Esophagus squamous epithelium (tissue), 5 donors: ENCODE measurements at regions not wholly inside any gene's neighbourhood (a gene's known extent, or its start where the extent isn't known, plus 50 kb on each side); places are given as distances from the start of the nearest gene placed in this dataset.

ENCODE experiments used
- DNase-seq: peaks from one replicate; lab custom pipeline; 2025; lab: John Stamatoyannopoulos, UW
- H3K27ac ChIP-seq, 4 donors: fragments of 200-600 bp; sonication (generic); one replicate each; pipeline ENCODE4 v1.5.1; 2016 to 2019; ENCODE audit warnings: mild to moderate bottlenecking in 1 of 4
- H3K27me3 ChIP-seq, 4 donors: fragments of 200-600 bp; sonication (generic); 1 replicate in 3 of 4; 2 replicates in 1 of 4; pipeline versions ENCODE4 v1.5.1 to v1.6.0; 2017 to 2021; ENCODE audit warnings: antibody characterized with exemption in 1 of 4
- H3K36me3 ChIP-seq, 3 donors: fragments of 200-600 bp; sonication (generic); one replicate each; pipeline ENCODE4 v1.5.1; 2016 to 2019
- H3K4me1 ChIP-seq, 3 donors: fragments of 200-600 bp; sonication (generic); one replicate each; pipeline ENCODE4 v1.5.1; 2017 to 2019
- H3K4me3 ChIP-seq, 4 donors: fragments of 200-600 bp; sonication (generic); 1 replicate in 3 of 4; 2 replicates in 1 of 4; pipeline ENCODE4 v1.5.1; 2016 to 2019; ENCODE audit warnings: mild to moderate bottlenecking in 2 of 4, moderate library complexity in 1 of 4
- H3K9me3 ChIP-seq, 3 donors: fragments of 200-600 bp; sonication (generic); one replicate each; pipeline ENCODE4 v1.5.1; 2016 to 2019
- CTCF ChIP-seq, 6 experiments: fragments of 450-650 bp in 4 of 6; fragments of 200-600 bp in 2 of 6; sonication (generic) in 2 of 6; IDR thresholded peaks; one replicate each; pipeline ENCODE4 v1.5.1; 2016 to 2019; ENCODE audit warnings: antibody characterized with exemption in 6 of 6, mild to moderate bottlenecking in 4 of 6, moderate library complexity in 4 of 6
- POLR2A ChIP-seq, 4 donors: fragments of 450-650 bp; IDR thresholded peaks; one replicate each; pipeline ENCODE4 v1.6.1; 2017; ENCODE audit warnings: antibody characterized with exemption in 4 of 4, mild to moderate bottlenecking in 4 of 4, moderate library complexity in 3 of 4
- WGBS, 2 donors: methylation state at CpG; one replicate each; pipeline ENCODE4 v1.1.5; 2018; 5-methylcytosine and 5-hydroxymethylcytosine counted together
- intact Hi-C: fragments of 100-400 bp; cut with DNase I; formaldehyde crosslinking; loops from one replicate; pipeline ENCODE4 v1.15.0; 2022
- donor health status: DM: yes; HTN: yes; CAD: no.

GRCh38 chr4:188958346-188958745, 819.1 kb downstream of the TRIML1 start:
- Histone ChIP-seq H3K4me3 (no peak overlapping the region), H3K9me3 (no peaks in the 10 kb centered on the region), H3K27me3 (no peaks in the 10 kb centered on the region), H3K36me3 (no peaks in the 10 kb centered on the region), H3K27ac (no peak overlapping the region), H3K4me1 (no peaks in the 10 kb centered on the region)
- intact Hi-C loops = no loop called here
- TF ChIP-seq POLR2A (IDR thresholded peaks at IDR 0.05) (no peak), CTCF (IDR thresholded peaks at IDR 0.05) (no peak)
- DNase-seq = no peak

DNA sequence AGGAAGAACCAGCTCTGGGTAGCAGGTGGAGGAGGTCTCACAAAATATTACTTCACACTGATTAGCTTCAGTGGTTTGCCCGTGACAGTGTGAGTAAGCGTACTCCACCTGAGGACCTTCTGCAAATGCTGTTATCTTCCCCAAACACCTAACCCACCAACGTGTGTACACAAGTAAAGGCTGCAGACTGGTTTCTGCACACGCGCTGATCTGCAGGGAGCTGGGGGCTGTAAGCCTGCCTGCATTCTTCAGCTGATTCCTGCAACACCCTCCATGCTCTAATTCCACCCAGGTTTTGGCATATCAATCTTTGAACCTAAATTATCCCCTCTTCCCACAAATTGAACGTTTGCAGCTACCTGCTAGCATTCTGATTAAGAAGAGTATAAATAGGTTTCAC, 820.2 kb downstream of the TRIML1 start:
- Histone ChIP-seq H3K27me3 (no peaks in the 10 kb centered on the region), H3K27ac (no peak overlapping the region), H3K4me1 (no peaks in the 10 kb centered on the region), H3K36me3 (no peaks in the 10 kb centered on the region), H3K4me3 (no peak overlapping the region), H3K9me3 (no peaks in the 10 kb centered on the region)
- WGBS, 2 donors = 64 to 75% methylated on average over 6 of the region's 6 CpGs
- no peak for DNase-seq
- TF ChIP-seq POLR2A (IDR thresholded peaks at IDR 0.05) (no peak), CTCF (IDR thresholded peaks at IDR 0.05) (no peak)
- intact Hi-C loops = no loop called here

GRCh38 chr4:188960411-188961093, 821.3 kb downstream of the TRIML1 start:
- Histone ChIP-seq H3K9me3 (no peaks in the 10 kb centered on the region), H3K4me1 (no peaks in the 10 kb centered on the region), H3K27me3 (no peaks in the 10 kb centered on the region), H3K36me3 (no peaks in the 10 kb centered on the region), H3K4me3 (no peak overlapping the region), H3K27ac (no peak overlapping the region)
- intact Hi-C loops = no loop called here
- no peak for DNase-seq
- TF ChIP-seq POLR2A (IDR thresholded peaks at IDR 0.05) (no peak), CTCF (IDR thresholded peaks at IDR 0.05) (no peak)
- WGBS, 2 donors = 49 to 51% methylated on average over 4 of the region's 4 CpGs

- DNase-seq = no peak
- no peak for TF ChIP-seq POLR2A (IDR thresholded peaks at IDR 0.05)
- TF ChIP-seq CTCF (IDR thresholded peaks at IDR 0.05) = peak in 3 of 6 experiments; percentile 8 to 44 (median 21)
- Histone ChIP-seq H3K4me1 (no peaks in the 10 kb centered on the region), H3K9me3 (no peaks in the 10 kb centered on the region), H3K27me3 (no peaks in the 10 kb centered on the region), H3K4me3 (no peak overlapping the region), H3K36me3 (no peaks in the 10 kb centered on the region), H3K27ac (no peak overlapping the region)
- 17 to 30% methylated on average over 3 of the region's 3 CpGs for WGBS, 2 donors
- intact Hi-C loops = no loop called here
Observed at GRCh38 chr4:188971125-188971524, 831.9 kb downstream of the TRIML1 start.

- no peaks in the 10 kb centered on the region for H3K36me3 ChIP-seq
- intact Hi-C loops = no loop called here
- H3K9me3 ChIP-seq = no peaks in the 10 kb centered on the region
Observed at GRCh38 chr4:188975271-188975670, 836.0 kb downstream of the TRIML1 start.

More at GRCh38 chr4:188975271-188975670, 836.0 kb downstream of the TRIML1 start:
- Histone ChIP-seq H3K4me1 (no peaks in the 10 kb centered on the region), H3K27me3 (no peaks in the 10 kb centered on the region), H3K27ac (no peak overlapping the region), H3K4me3 (no peak overlapping the region)
- 100% methylated on average over 4 to 5 of the region's 10 CpGs for WGBS, 2 donors
- no peak for DNase-seq
- TF ChIP-seq POLR2A (IDR thresholded peaks at IDR 0.05) (no peak), CTCF (IDR thresholded peaks at IDR 0.05) (no peak)
